ENCODE measurements at regions not wholly inside any gene's neighbourhood (a gene's known extent, or its start where the extent isn't known, plus 50 kb on each side); places are given as distances from the start of the nearest gene placed in this dataset.

- H3F3A ChIP-seq (ENCODE audit: low read depth) = no peaks in the 10 kb centered on the region
- Mint-ChIP-seq H3K27ac (no peak overlapping the region), H3K27me3 (ENCODE audit: insufficient read depth, low read depth) (no peaks in the 10 kb centered on the region), H3K36me3 (peaks cover 1% of the 10 kb centered on the region), H3K4me3 (no peak overlapping the region), H3K4me1 (peaks cover 4% of the 10 kb centered on the region), H3K9me3 (peaks cover 5% of the 10 kb centered on the region)
- H3K36me3 ChIP-seq = no peaks in the 10 kb centered on the region
- TF ChIP-seq EZH2 (IDR thresholded peaks at IDR 0.05) (no peak), CTCF (IDR thresholded peaks at IDR 0.05) (no peak), EZH2phosphoT487 (IDR thresholded peaks at IDR 0.05) (no peak)
- H3K27ac ChIP-seq = no peak overlapping the region
- H3K9ac ChIP-seq = no peak overlapping the region
- no peaks in the 10 kb centered on the region for H3K4me1 ChIP-seq
- H3K27me3 ChIP-seq = no peaks in the 10 kb centered on the region
- H3K9me3 ChIP-seq (ENCODE audit: low read depth) = no peaks in the 10 kb centered on the region
- H4K20me1 ChIP-seq (ENCODE audit: low read depth) = no peaks in the 10 kb centered on the region
- H3K4me3 ChIP-seq = no peak overlapping the region
- no peak overlapping the region for H2AFZ ChIP-seq (replicated peaks)
- no peak for DNase-seq (ENCODE audit: low spot score)
- no peak overlapping the region for H3K4me2 ChIP-seq
- H3K79me2 ChIP-seq (ENCODE audit: low read depth) = no peaks in the 10 kb centered on the region
Observed at GRCh38 chr21:15276243-15276642, 211.4 kb upstream of the NRIP1 start.

- Histone ChIP-seq H3K27me3 (no peaks in the 10 kb centered on the region), H3K79me2 (ENCODE audit: low read depth) (no peaks in the 10 kb centered on the region), H4K20me1 (ENCODE audit: low read depth) (no peaks in the 10 kb centered on the region), H3K36me3 (no peaks in the 10 kb centered on the region), H3K4me3 (no peak overlapping the region), H3K4me1 (no peaks in the 10 kb centered on the region), H3K9ac (no peak overlapping the region), H3K4me2 (no peak overlapping the region), H3K9me3 (ENCODE audit: low read depth) (no peaks in the 10 kb centered on the region), H3K27ac (no peak overlapping the region), H3F3A (ENCODE audit: low read depth) (no peaks in the 10 kb centered on the region), H2AFZ (replicated peaks) (no peak overlapping the region)
- Mint-ChIP-seq H3K4me3 (no peak overlapping the region), H3K27me3 (ENCODE audit: insufficient read depth, low read depth) (no peaks in the 10 kb centered on the region), H3K27ac (no peak overlapping the region), H3K4me1 (peaks cover 4% of the 10 kb centered on the region), H3K36me3 (peaks cover 1% of the 10 kb centered on the region), H3K9me3 (peaks cover 8% of the 10 kb centered on the region)
- no peak for DNase-seq (ENCODE audit: low spot score)
- TF ChIP-seq EZH2phosphoT487 (IDR thresholded peaks at IDR 0.05) = no peak
- TF ChIP-seq CTCF (IDR thresholded peaks at IDR 0.05) = no peak
- TF ChIP-seq EZH2 (IDR thresholded peaks at IDR 0.05) = no peak
Observed at GRCh38 chr21:15277466-15277865, 212.7 kb upstream of the NRIP1 start.

- Histone ChIP-seq H2AFZ (replicated peaks) (peak overlapping the region; percentile 51), H3K4me2 (no peak overlapping the region), H3K9me3 (ENCODE audit: low read depth) (no peaks in the 10 kb centered on the region), H4K20me1 (ENCODE audit: low read depth) (no peaks in the 10 kb centered on the region), H3K27ac (no peak overlapping the region), H3K4me1 (no peaks in the 10 kb centered on the region), H3K79me2 (ENCODE audit: low read depth) (no peaks in the 10 kb centered on the region), H3K36me3 (no peaks in the 10 kb centered on the region), H3K4me3 (no peak overlapping the region), H3K9ac (no peak overlapping the region), H3K27me3 (no peaks in the 10 kb centered on the region), H3F3A (ENCODE audit: low read depth) (no peaks in the 10 kb centered on the region)
- no peak for TF ChIP-seq CTCF (IDR thresholded peaks at IDR 0.05)
- H3K4me3 Mint-ChIP-seq = no peak overlapping the region
- peaks cover 9% of the 10 kb centered on the region for H3K9me3 Mint-ChIP-seq
- H3K4me1 Mint-ChIP-seq = peaks cover 4% of the 10 kb centered on the region
- DNase-seq (ENCODE audit: low spot score) = no peak
- H3K27me3 Mint-ChIP-seq (ENCODE audit: insufficient read depth, low read depth) = no peaks in the 10 kb centered on the region
- H3K27ac Mint-ChIP-seq = no peak overlapping the region
- H3K36me3 Mint-ChIP-seq = peaks cover 1% of the 10 kb centered on the region
Observed at GRCh38 chr21:15278279-15278678, 213.5 kb upstream of the NRIP1 start.

GRCh38 chr21:15278851-15279250 lies 214.1 kb upstream of the NRIP1 start:
- H3K27ac ChIP-seq = no peak overlapping the region
- no peaks in the 10 kb centered on the region for H3K79me2 ChIP-seq (ENCODE audit: low read depth)
- no peaks in the 10 kb centered on the region for H3K4me1 ChIP-seq
- H3K9ac ChIP-seq = no peak overlapping the region
- no peaks in the 10 kb centered on the region for H3F3A ChIP-seq (ENCODE audit: low read depth)
- H3K36me3 ChIP-seq = no peaks in the 10 kb centered on the region
- Mint-ChIP-seq H3K4me1 (peaks cover 4% of the 10 kb centered on the region), H3K27ac (no peak overlapping the region), H3K4me3 (no peak overlapping the region), H3K27me3 (ENCODE audit: insufficient read depth, low read depth) (no peaks in the 10 kb centered on the region), H3K36me3 (peaks cover 1% of the 10 kb centered on the region), H3K9me3 (peaks cover 10% of the 10 kb centered on the region)
- no peaks in the 10 kb centered on the region for H4K20me1 ChIP-seq (ENCODE audit: low read depth)
- H2AFZ ChIP-seq (replicated peaks) = no peak overlapping the region
- no peaks in the 10 kb centered on the region for H3K27me3 ChIP-seq
- DNase-seq (ENCODE audit: low spot score) = no peak
- H3K9me3 ChIP-seq (ENCODE audit: low read depth) = no peaks in the 10 kb centered on the region
- no peak for TF ChIP-seq EZH2 (IDR thresholded peaks at IDR 0.05)
- no peak for TF ChIP-seq EZH2phosphoT487 (IDR thresholded peaks at IDR 0.05)
- TF ChIP-seq CTCF (IDR thresholded peaks at IDR 0.05) = no peak
- H3K4me3 ChIP-seq = no peak overlapping the region
- H3K4me2 ChIP-seq = no peak overlapping the region

Data from neural progenitor cell (in vitro differentiated cells).